H1 (cell line): ENCODE measurements at regions not wholly inside any gene's neighbourhood (a gene's known extent, or its start where the extent isn't known, plus 50 kb on each side); places are given as distances from the start of the nearest gene placed in this dataset.

Experiments used
- CTCF ChIA-PET: fragments of 300-600 bp; sonication (Branson Sonifier 250); formaldehyde crosslinking; loops from one replicate; lab custom pipeline; 2021; ENCODE audit not compliant: partially characterized antibody; lab: Charles Lee
- POLR2A ChIA-PET: fragments of 300-600 bp; sonication (Branson Sonifier 250); formaldehyde crosslinking; loops from one replicate; lab custom pipeline; 2021; ENCODE audit warnings: inconsistent platforms; ENCODE audit not compliant: partially characterized antibody; lab: Charles Lee
- DNase-seq, 2 experiments: peaks; one replicate each; pipeline versions ENCODE4 v3.0.0 to v3.0.0-alpha.2; 2010 to 2022; ENCODE audit warnings: low spot score in 2 of 2, low read depth in 1 of 2, mixed read lengths in 1 of 2
- FAIRE-seq: peaks from 2 replicates; lab custom pipeline; 2011; peaks lifted over from hg19 to GRCh38; lab: Jason Lieb, UNC
- H2AFZ ChIP-seq: 2 replicates; pipeline ENCODE4 v1.8.1; 2012; ENCODE audit warnings: low read length, inconsistent platforms
- H2AK5ac ChIP-seq: 2 replicates; pipeline ENCODE4 v1.6.1; 2013; ENCODE audit warnings: low read depth, low read length
- H2BK120ac ChIP-seq: replicated peaks from 2 replicates; pipeline ENCODE3; 2013; ENCODE audit warnings: low read depth, low read length, inconsistent platforms
- H2BK12ac ChIP-seq: 2 replicates; pipeline ENCODE4 v1.6.1; 2013; ENCODE audit warnings: low read depth, low read length
- H2BK15ac ChIP-seq: 2 replicates; pipeline ENCODE4 v1.6.1; 2013; ENCODE audit warnings: low read length
- H2BK20ac ChIP-seq: 2 replicates; pipeline ENCODE4 v1.6.1; 2013; ENCODE audit warnings: low read length
- H2BK5ac ChIP-seq: 2 replicates; pipeline ENCODE4 v1.6.1; 2013; ENCODE audit warnings: low read depth, low read length
- H3K14ac ChIP-seq: 2 replicates; pipeline ENCODE4 v1.6.1; 2013; ENCODE audit warnings: inconsistent platforms; ENCODE audit not compliant: insufficient read length
- H3K18ac ChIP-seq: 2 replicates; pipeline ENCODE4 v1.6.1; 2013; ENCODE audit warnings: low read length; ENCODE audit errors: extremely low read depth
- H3K23ac ChIP-seq: 2 replicates; pipeline ENCODE4 v1.6.1; 2013; ENCODE audit warnings: inconsistent platforms; ENCODE audit not compliant: insufficient read length
- H3K23me2 ChIP-seq: 2 replicates; pipeline ENCODE4 v1.6.1; 2013; ENCODE audit warnings: low read depth, low read length
- H3K27ac ChIP-seq: 2 replicates; pipeline ENCODE4 v1.6.1; 2011; ENCODE audit warnings: low read depth, low read length, inconsistent platforms
- H3K27me3 ChIP-seq, 4 experiments: replicated peaks in 1 of 4; 1 replicate in 1 of 4; 2 replicates in 3 of 4; pipeline versions ENCODE4 v1.6.1 to v1.8.1; 2011 to 2013; ENCODE audit warnings: low read length in 3 of 4, mild to moderate bottlenecking in 3 of 4, inconsistent platforms in 2 of 4, mixed read lengths in 2 of 4, moderate library complexity in 1 of 4; ENCODE audit not compliant: control insufficient read depth in 3 of 4, insufficient read depth in 3 of 4; ENCODE audit errors: extremely low read depth in 1 of 4
- H3K36me3 ChIP-seq, 4 experiments: 2 replicates each; pipeline versions ENCODE4 v1.6.1 to v1.8.1; 2011 to 2013; ENCODE audit warnings: mild to moderate bottlenecking in 4 of 4, low read length in 3 of 4, moderate library complexity in 2 of 4, control low read depth in 1 of 4, inconsistent platforms in 1 of 4; ENCODE audit not compliant: insufficient read depth in 4 of 4, control insufficient read depth in 2 of 4
- H3K4ac ChIP-seq: replicated peaks from 2 replicates; pipeline ENCODE3; 2013; ENCODE audit warnings: low read length, low read depth, mixed read lengths, inconsistent platforms; ENCODE audit not compliant: insufficient read length
- H3K4me1 ChIP-seq, 4 experiments: replicated peaks in 1 of 4; 1 replicate in 1 of 4; 2 replicates in 3 of 4; pipeline versions ENCODE4 v1.6.1 to v1.8.1; 2011 to 2013; ENCODE audit warnings: low read length in 3 of 4, inconsistent platforms in 2 of 4, mixed read lengths in 1 of 4; ENCODE audit not compliant: insufficient read depth in 4 of 4, control insufficient read depth in 3 of 4
- H3K4me2 ChIP-seq, 2 experiments: 2 replicates each; pipeline versions ENCODE4 v1.6.1 to v1.8.1; 2011 to 2013; ENCODE audit warnings: low read depth in 2 of 2, low read length in 2 of 2, control low read depth in 1 of 2, inconsistent platforms in 1 of 2, mild to moderate bottlenecking in 1 of 2; ENCODE audit not compliant: insufficient read depth in 1 of 2
- H3K4me3 ChIP-seq, 4 experiments: fragments of 200-600, 300-600 bp in 1 of 4; sonication (generic), shearing (Covaris generic), sonication (Bioruptor Twin) in 1 of 4; 2 replicates each; pipeline versions ENCODE4 v1.5.1 to v1.8.1; 2011 to 2016; ENCODE audit warnings: low read length in 4 of 4, low read depth in 3 of 4, control low read depth in 2 of 4, inconsistent platforms in 2 of 4, mild to moderate bottlenecking in 2 of 4, mixed read lengths in 1 of 4, moderate library complexity in 1 of 4; ENCODE audit not compliant: insufficient read depth in 2 of 4; ENCODE audit errors: extremely low read depth in 1 of 4
- H3K56ac ChIP-seq: replicated peaks from 2 replicates; pipeline ENCODE3; 2013; ENCODE audit warnings: low read depth, mild to moderate bottlenecking, mixed read lengths, low read length, inconsistent platforms; ENCODE audit not compliant: insufficient read length
- H3K79me1 ChIP-seq: 2 replicates; pipeline ENCODE4 v1.6.1; 2013; ENCODE audit warnings: low read depth, low read length, control low read depth
- H3K79me2 ChIP-seq, 2 experiments: 2 replicates each; pipeline versions ENCODE4 v1.6.1 to v1.8.1; 2012 to 2013; ENCODE audit warnings: low read length in 2 of 2, mild to moderate bottlenecking in 2 of 2, inconsistent platforms in 1 of 2; ENCODE audit not compliant: insufficient read depth in 2 of 2, control insufficient read depth in 1 of 2
- H3K9ac ChIP-seq, 4 experiments: replicated peaks in 1 of 4; 1 replicate in 1 of 4; 2 replicates in 3 of 4; pipeline versions ENCODE4 v1.6.1 to v1.8.1; 2011 to 2013; ENCODE audit warnings: low read depth in 3 of 4, low read length in 3 of 4, control low read depth in 2 of 4, mild to moderate bottlenecking in 2 of 4, moderate library complexity in 2 of 4, inconsistent platforms in 1 of 4; ENCODE audit errors: extremely low read depth in 1 of 4
- H3K9me3 ChIP-seq, 2 experiments: 2 replicates each; pipeline versions ENCODE4 v1.6.1 to v1.8.1; 2012 to 2013; ENCODE audit warnings: mild to moderate bottlenecking in 2 of 2, moderate library complexity in 2 of 2, control low read depth in 1 of 2, inconsistent platforms in 1 of 2, low read depth in 1 of 2, low read length in 1 of 2, mixed read lengths in 1 of 2; ENCODE audit not compliant: insufficient read depth in 2 of 2
- H4K20me1 ChIP-seq, 2 experiments: replicated peaks in 1 of 2; 2 replicates each; pipeline versions ENCODE3 to v1.8.1; 2011 to 2013; ENCODE audit warnings: inconsistent platforms in 2 of 2, low read length in 2 of 2, mild to moderate bottlenecking in 1 of 2; ENCODE audit not compliant: insufficient read depth in 2 of 2, control insufficient read depth in 1 of 2
- H4K5ac ChIP-seq: 2 replicates; pipeline ENCODE4 v1.6.1; 2013; ENCODE audit warnings: low read length, low read depth, mixed read lengths, inconsistent platforms; ENCODE audit not compliant: insufficient read length
- H4K8ac ChIP-seq: 2 replicates; pipeline ENCODE4 v1.8.0; 2013; ENCODE audit warnings: mild to moderate bottlenecking, moderate library complexity, low read length, inconsistent platforms; ENCODE audit not compliant: insufficient read depth; ENCODE audit errors: extremely low read depth
- H4K91ac ChIP-seq: replicated peaks from 2 replicates; pipeline ENCODE3; 2013; ENCODE audit warnings: low read length, mixed read lengths, inconsistent platforms; ENCODE audit not compliant: insufficient read length
- CHD1 ChIP-seq: IDR thresholded peaks from 2 replicates; pipeline ENCODE4 v1.6.1; 2012; ENCODE audit warnings: low read depth, low read length, improper control_type of control experiment
- EZH2 ChIP-seq: fragments of 200-600 bp; sonication (generic); IDR thresholded peaks from 2 replicates; pipeline ENCODE4 v1.7.1; 2012; ENCODE audit warnings: low read depth, mild to moderate bottlenecking, moderate library complexity, low read length, inconsistent platforms; ENCODE audit not compliant: severe bottlenecking
- HDAC2 ChIP-seq, 2 experiments: fragments of 300-600 bp in 1 of 2; sonication (generic) in 1 of 2; IDR thresholded peaks; 2 replicates each; pipeline ENCODE4 v1.6.1; 2011 to 2012; ENCODE audit warnings: low read depth in 2 of 2, low read length in 2 of 2, mild to moderate bottlenecking in 2 of 2, moderate library complexity in 2 of 2, borderline replicate concordance in 1 of 2, inconsistent platforms in 1 of 2
- KDM4A ChIP-seq: IDR thresholded peaks from one replicate; pipeline ENCODE4 v1.7.1; 2012; ENCODE audit warnings: low read depth, mild to moderate bottlenecking, moderate library complexity, low read length, inconsistent platforms; ENCODE audit not compliant: severe bottlenecking
- MAX ChIP-seq: IDR thresholded peaks from 2 replicates; pipeline ENCODE4 v1.6.1; 2012; ENCODE audit warnings: inconsistent platforms
- RNF2 ChIP-seq: fragments of 200-900, 300-1000 bp; sonication (generic); IDR thresholded peaks from 2 replicates; pipeline ENCODE4 v1.7.1; 2016; ENCODE audit warnings: borderline replicate concordance, low read depth, mild to moderate bottlenecking, antibody characterized with exemption, low read length; ENCODE audit not compliant: poor library complexity, severe bottlenecking; ENCODE audit errors: missing control alignments
- SUZ12 ChIP-seq: fragments of 200-600 bp; sonication (generic); IDR thresholded peaks from 2 replicates; pipeline ENCODE4 v1.6.1; 2012; ENCODE audit warnings: mild to moderate bottlenecking, inconsistent platforms, low read length, moderate library complexity, mixed read lengths
- WGBS, 2 experiments: shearing (Covaris generic) in 1 of 2; methylation state at CpG; one replicate each; pipeline versions ENCODE4 v1.1.6 to v1.1.7; 2013 to 2015; ENCODE audit warnings: low lambda C conversion rate in 2 of 2, mixed read lengths in 2 of 2, inconsistent platforms in 1 of 2, low coverage in 1 of 2, missing lambda C conversion rate in 1 of 2; ENCODE audit not compliant: insufficient replicate concordance in 2 of 2, insufficient coverage in 1 of 2, insufficient read length in 1 of 2; ENCODE audit errors: extremely low coverage in 1 of 2, missing lambda C conversion rate in 1 of 2; 5-methylcytosine and 5-hydroxymethylcytosine counted together

GRCh38 chr15:89406218-89406939 lies 71.8 kb upstream of the POLG start:
- peak overlapping the region; percentile 51 to 61 for H3K4me2 ChIP-seq
- H2BK5ac ChIP-seq: no peak overlapping the region
- FAIRE-seq: no peak
- H2AK5ac ChIP-seq: no peak overlapping the region
- no peaks in the 10 kb centered on the region; the same call in 1 of the 2 replicates for H3K23me2 ChIP-seq
- peaks cover 3 to 49% (median 27%) of the 10 kb centered on the region in 4 experiments for H3K4me1 ChIP-seq
- no peak for DNase-seq
- no peak overlapping the region for H4K5ac ChIP-seq
- POLR2A ChIA-PET: interaction anchor here (1.0 to 3.4 kb wide), 4 partner anchors 8 to 40 kb away, joined by 3 to 26 read pairs (median 8); no protein-coding TSS in a partner anchor
- H3K4ac ChIP-seq: no peak overlapping the region
- H3K9me3 ChIP-seq: no peaks in the 10 kb centered on the region; a peak in 1 of 4 replicates
- no peak overlapping the region for H2BK20ac ChIP-seq
- no peak overlapping the region for H3K14ac ChIP-seq
- no peaks in the 10 kb centered on the region for H3K79me2 ChIP-seq
- H3K4me3 ChIP-seq: peak overlapping the region in 1 of 4 experiments; percentile 40; a peak in 3 of 8 replicates
- WGBS, 2 experiments: 10% methylated on average over 45 of the region's 45 CpGs; no CpG with 5 or more reads in 1 of the 2 experiments
- no peak overlapping the region for H3K56ac ChIP-seq
- peaks cover 98 to 100% (median 100%) of the 10 kb centered on the region in 4 experiments for H3K27me3 ChIP-seq
- H3K36me3 ChIP-seq: no peaks in the 10 kb centered on the region; a peak in 1 of 8 replicates
- no peak overlapping the region; the same call in 1 of the 2 replicates for H3K18ac ChIP-seq
- H2BK15ac ChIP-seq: no peak overlapping the region
- CTCF ChIA-PET: interaction anchor here (0.6 to 2.8 kb wide), 6 partner anchors 11 to 1539 kb away, joined by 3 to 33 read pairs (median 6); partner anchors contain the start of gene TICRR
- no peaks in the 10 kb centered on the region for H3K79me1 ChIP-seq
- TF ChIP-seq KDM4A (no peak), HDAC2 (IDR thresholded peaks at IDR 0.05; ENCODE audit: borderline replicate concordance in 1 of 2, low read depth in 2 of 2, low read length in 2 of 2) (no peak), RNF2 (peak; percentile 62), MAX (no peak), CHD1 (no peak), EZH2 (peak; percentile 98), SUZ12 (peak; percentile 94)
- no peak overlapping the region; the same call in 1 of the 2 replicates for H4K8ac ChIP-seq
- H2AFZ ChIP-seq: no peak overlapping the region
- H3K27ac ChIP-seq: no peak overlapping the region
- no peak overlapping the region for H3K9ac ChIP-seq
- H4K91ac ChIP-seq: no peak overlapping the region
- H2BK120ac ChIP-seq: no peak overlapping the region
- no peak overlapping the region for H2BK12ac ChIP-seq
- no peak overlapping the region for H3K23ac ChIP-seq
- peaks cover 12 to 21% of the 10 kb centered on the region in 2 experiments for H4K20me1 ChIP-seq
